ENCODE measurements at regions not wholly inside any gene's neighbourhood (a gene's known extent, or its start where the extent isn't known, plus 50 kb on each side); places are given as distances from the start of the nearest gene placed in this dataset.

DNA sequence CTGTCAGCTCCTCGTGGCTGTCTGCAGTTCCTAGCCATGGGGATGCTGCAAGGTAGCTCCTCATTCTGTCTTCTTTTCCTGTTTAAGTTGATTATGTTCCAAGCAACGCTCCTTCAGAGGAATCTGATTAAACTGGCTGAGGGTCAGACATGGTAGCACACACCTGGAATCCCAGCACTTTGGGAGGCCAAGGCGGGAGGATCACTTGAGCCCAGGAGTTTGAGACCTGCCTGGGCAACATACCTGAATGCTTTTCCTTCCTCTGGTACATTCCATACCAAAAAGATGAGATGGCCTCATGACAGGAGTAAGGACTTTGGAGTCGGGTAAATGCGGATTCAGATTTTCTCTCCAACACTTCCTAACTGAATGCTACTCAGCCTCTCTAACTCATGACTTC, 246.8 kb upstream of the JARID2 start:
- H3K4me1 ChIP-seq (ENCODE audit: control insufficient read depth, insufficient read depth, low read length): no peaks in the 10 kb centered on the region
- intact Hi-C loops (cut with micrococcal nuclease; ENCODE audit: unreplicated experiment): no loop called here
- no peak overlapping the region for H3K4me3 ChIP-seq (ENCODE audit: low read depth in 2 of 2, low read length in 2 of 2)
- no peaks in the 10 kb centered on the region for H3K9me3 ChIP-seq (ENCODE audit: control insufficient read depth, insufficient read depth, low read depth, low read length)
- BruUV-seq (replicated peaks): no TSS peak
- ChIA-PET POLR2A (no interaction called here), CTCF (no interaction called here)
- no peaks in the 10 kb centered on the region for H3K27me3 ChIP-seq (ENCODE audit: control insufficient read depth, insufficient read depth, low read length)
- H3K36me3 ChIP-seq (ENCODE audit: control insufficient read depth, insufficient read depth, low read length): no peaks in the 10 kb centered on the region
- in situ Hi-C loops (cut with HindIII; ENCODE audit: low pct_unique_long_range_greater_than_20kb, low sequenced_read_pairs): no loop called here
- TF ChIP-seq, protein P1, sequence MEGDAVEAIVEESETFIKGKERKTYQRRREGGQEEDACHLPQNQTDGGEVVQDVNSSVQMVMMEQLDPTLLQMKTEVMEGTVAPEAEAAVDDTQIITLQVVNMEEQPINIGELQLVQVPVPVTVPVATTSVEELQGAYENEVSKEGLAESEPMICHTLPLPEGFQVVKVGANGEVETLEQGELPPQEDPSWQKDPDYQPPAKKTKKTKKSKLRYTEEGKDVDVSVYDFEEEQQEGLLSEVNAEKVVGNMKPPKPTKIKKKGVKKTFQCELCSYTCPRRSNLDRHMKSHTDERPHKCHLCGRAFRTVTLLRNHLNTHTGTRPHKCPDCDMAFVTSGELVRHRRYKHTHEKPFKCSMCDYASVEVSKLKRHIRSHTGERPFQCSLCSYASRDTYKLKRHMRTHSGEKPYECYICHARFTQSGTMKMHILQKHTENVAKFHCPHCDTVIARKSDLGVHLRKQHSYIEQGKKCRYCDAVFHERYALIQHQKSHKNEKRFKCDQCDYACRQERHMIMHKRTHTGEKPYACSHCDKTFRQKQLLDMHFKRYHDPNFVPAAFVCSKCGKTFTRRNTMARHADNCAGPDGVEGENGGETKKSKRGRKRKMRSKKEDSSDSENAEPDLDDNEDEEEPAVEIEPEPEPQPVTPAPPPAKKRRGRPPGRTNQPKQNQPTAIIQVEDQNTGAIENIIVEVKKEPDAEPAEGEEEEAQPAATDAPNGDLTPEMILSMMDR (IDR thresholded peaks at IDR 0.05): no peak
- TF ChIP-seq POLR2AphosphoS5 (IDR thresholded peaks at IDR 0.05; ENCODE audit: low read depth, low read length) (no peak), SIN3A (IDR thresholded peaks at IDR 0.05; ENCODE audit: borderline replicate concordance, insufficient read depth, low read depth, low read length) (no peak), TCF7L2 (IDR thresholded peaks at IDR 0.05; ENCODE audit: low read depth, low read length) (no peak)
- TF ChIP-seq, protein P2, sequence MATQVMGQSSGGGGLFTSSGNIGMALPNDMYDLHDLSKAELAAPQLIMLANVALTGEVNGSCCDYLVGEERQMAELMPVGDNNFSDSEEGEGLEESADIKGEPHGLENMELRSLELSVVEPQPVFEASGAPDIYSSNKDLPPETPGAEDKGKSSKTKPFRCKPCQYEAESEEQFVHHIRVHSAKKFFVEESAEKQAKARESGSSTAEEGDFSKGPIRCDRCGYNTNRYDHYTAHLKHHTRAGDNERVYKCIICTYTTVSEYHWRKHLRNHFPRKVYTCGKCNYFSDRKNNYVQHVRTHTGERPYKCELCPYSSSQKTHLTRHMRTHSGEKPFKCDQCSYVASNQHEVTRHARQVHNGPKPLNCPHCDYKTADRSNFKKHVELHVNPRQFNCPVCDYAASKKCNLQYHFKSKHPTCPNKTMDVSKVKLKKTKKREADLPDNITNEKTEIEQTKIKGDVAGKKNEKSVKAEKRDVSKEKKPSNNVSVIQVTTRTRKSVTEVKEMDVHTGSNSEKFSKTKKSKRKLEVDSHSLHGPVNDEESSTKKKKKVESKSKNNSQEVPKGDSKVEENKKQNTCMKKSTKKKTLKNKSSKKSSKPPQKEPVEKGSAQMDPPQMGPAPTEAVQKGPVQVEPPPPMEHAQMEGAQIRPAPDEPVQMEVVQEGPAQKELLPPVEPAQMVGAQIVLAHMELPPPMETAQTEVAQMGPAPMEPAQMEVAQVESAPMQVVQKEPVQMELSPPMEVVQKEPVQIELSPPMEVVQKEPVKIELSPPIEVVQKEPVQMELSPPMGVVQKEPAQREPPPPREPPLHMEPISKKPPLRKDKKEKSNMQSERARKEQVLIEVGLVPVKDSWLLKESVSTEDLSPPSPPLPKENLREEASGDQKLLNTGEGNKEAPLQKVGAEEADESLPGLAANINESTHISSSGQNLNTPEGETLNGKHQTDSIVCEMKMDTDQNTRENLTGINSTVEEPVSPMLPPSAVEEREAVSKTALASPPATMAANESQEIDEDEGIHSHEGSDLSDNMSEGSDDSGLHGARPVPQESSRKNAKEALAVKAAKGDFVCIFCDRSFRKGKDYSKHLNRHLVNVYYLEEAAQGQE (IDR thresholded peaks at IDR 0.05; ENCODE audit: insufficient read depth in 1 of 2, low read depth in 2 of 2, low read length in 1 of 2): no peak
- DNase-seq (ENCODE audit: low read depth, low spot score) (no peak), ATAC-seq (no peak)
- no peak overlapping the region for H3K27ac ChIP-seq (ENCODE audit: low read length)

DNA sequence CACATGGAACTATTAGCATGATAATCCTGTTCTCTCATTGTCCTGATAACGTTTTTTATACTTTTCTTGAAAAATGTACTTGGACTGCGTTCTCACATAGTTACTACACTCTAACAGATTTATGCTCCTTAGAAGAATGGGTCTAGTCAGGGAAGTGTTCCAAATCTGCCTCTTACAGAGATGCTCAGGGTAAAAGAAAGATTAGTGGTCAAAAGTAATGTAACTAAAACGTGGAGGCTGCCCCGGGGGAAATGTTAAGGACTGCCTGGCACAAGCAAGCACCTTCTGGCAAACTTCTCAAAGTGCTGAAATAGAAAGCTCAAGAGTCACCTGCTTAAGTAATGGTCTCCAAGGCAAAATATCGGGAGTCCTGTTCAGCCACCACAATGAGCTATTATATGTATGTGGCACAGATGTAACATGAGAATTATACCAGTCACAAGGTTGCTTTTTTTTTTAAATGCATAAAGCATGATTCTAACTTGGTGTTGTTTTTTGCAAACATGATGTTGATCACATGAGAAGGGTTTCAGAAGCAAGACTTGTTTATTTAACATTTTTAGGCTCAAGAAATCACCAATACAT, 244.5 kb upstream of the JARID2 start:
- DNase-seq (ENCODE audit: low read depth, low spot score) (no peak), ATAC-seq (no peak)
- intact Hi-C loops (cut with micrococcal nuclease; ENCODE audit: unreplicated experiment) (no loop called here), in situ Hi-C loops (cut with HindIII; ENCODE audit: low pct_unique_long_range_greater_than_20kb, low sequenced_read_pairs) (no loop called here)
- no peaks in the 10 kb centered on the region for H3K36me3 ChIP-seq (ENCODE audit: control insufficient read depth, insufficient read depth, low read length)
- H3K4me1 ChIP-seq (ENCODE audit: control insufficient read depth, insufficient read depth, low read length): no peaks in the 10 kb centered on the region
- no peaks in the 10 kb centered on the region for H3K9me3 ChIP-seq (ENCODE audit: control insufficient read depth, insufficient read depth, low read depth, low read length)
- no TSS peak for BruUV-seq (replicated peaks)
- no peak overlapping the region for H3K27ac ChIP-seq (ENCODE audit: low read length)
- POLR2A ChIA-PET: no interaction called here
- H3K4me3 ChIP-seq (ENCODE audit: low read depth in 2 of 2, low read length in 2 of 2): no peak overlapping the region
- TF ChIP-seq POLR2AphosphoS5 (IDR thresholded peaks at IDR 0.05; ENCODE audit: low read depth, low read length) (no peak), SIN3A (IDR thresholded peaks at IDR 0.05; ENCODE audit: borderline replicate concordance, insufficient read depth, low read depth, low read length) (no peak), TCF7L2 (IDR thresholded peaks at IDR 0.05; ENCODE audit: low read depth, low read length) (no peak)
- TF ChIP-seq, protein P2 (IDR thresholded peaks at IDR 0.05; ENCODE audit: insufficient read depth in 1 of 2, low read depth in 2 of 2, low read length in 1 of 2): no peak
- TF ChIP-seq, protein P1 (IDR thresholded peaks at IDR 0.05): no peak
- H3K27me3 ChIP-seq (ENCODE audit: control insufficient read depth, insufficient read depth, low read length): no peaks in the 10 kb centered on the region
- CTCF ChIA-PET: no interaction called here
